Right cardiac atrium (tissue), 5 donors: ENCODE measurements at regions not wholly inside any gene's neighbourhood (a gene's known extent, or its start where the extent isn't known, plus 50 kb on each side); places are given as distances from the start of the nearest gene placed in this dataset.

Source experiments
- ATAC-seq, 2 donors: fragments of 200-7000 bp; cut with Tn5 transposase; one replicate each; pipeline versions ENCODE4 v1.8.0 to v1.9.1; 2020; ENCODE audit warnings: moderate library complexity in 2 of 2, mild to moderate bottlenecking in 1 of 2
- DNase-seq, 3 donors: peaks; one replicate each; pipeline ENCODE4 v3.0.0-alpha.2; 2020
- H3K27ac ChIP-seq: one replicate; pipeline ENCODE4 v1.5.1; 2013; ENCODE audit warnings: mild to moderate bottlenecking, low read length, control low read depth, moderate library complexity
- H3K27me3 ChIP-seq: one replicate; pipeline ENCODE4 v1.6.1; 2013; ENCODE audit not compliant: control insufficient read depth, insufficient read depth
- H3K4me1 ChIP-seq: one replicate; pipeline ENCODE4 v1.6.1; 2013; ENCODE audit warnings: low read length; ENCODE audit not compliant: control insufficient read depth, insufficient read depth
- H3K4me3 ChIP-seq: one replicate; pipeline ENCODE4 v1.5.1; 2013; ENCODE audit warnings: low read length, control low read depth
- H3K9me3 ChIP-seq: one replicate; pipeline ENCODE4 v1.6.1; 2013; ENCODE audit warnings: low read length; ENCODE audit not compliant: control insufficient read depth
- WGBS: extraction: QIAGEN DNeasy Blood & Tissue Kit; methylation state at CpG from one replicate; pipeline ENCODE4 v1.1.7; 2013; 5-methylcytosine and 5-hydroxymethylcytosine counted together
- intact Hi-C, 4 donors: fragments of 100-400 bp; cut with DNase I; formaldehyde crosslinking; loops; one replicate each; pipeline versions ENCODE4 v1.11.0 to v1.14.0; 2022 to 2023
- donor health status: healthy with polysubstance abuse.
- donor health status: DM: no; HTN: yes; CAD: no.
- donor health status: DM: no; HTN: no; CAD: no.
- donor health status: DM: no; HTN: yes; CAD: no; lungs with severe emphysema.
- donor health status: DM: yes; HTN: yes; CAD: no.

- H3K27ac ChIP-seq, result no peak overlapping the region
- WGBS, result 55% methylated on average over 1 of the region's 1 CpG
- no peaks in the 10 kb centered on the region for H3K27me3 ChIP-seq
- no peaks in the 10 kb centered on the region for H3K4me1 ChIP-seq
- peak in 1 of 2 donors; percentile 37 for ATAC-seq
- no peak overlapping the region for H3K4me3 ChIP-seq
- intact Hi-C loops, result loop anchor here in 1 of 4 donors (10.0 kb wide), 1 partner anchor 676 kb away; no protein-coding TSS in a partner anchor
- no peak for DNase-seq
- H3K9me3 ChIP-seq, result no peaks in the 10 kb centered on the region
Observed at GRCh38 chr7:16978358-16979244, 96.8 kb upstream of the AGR3 start.

DNA sequence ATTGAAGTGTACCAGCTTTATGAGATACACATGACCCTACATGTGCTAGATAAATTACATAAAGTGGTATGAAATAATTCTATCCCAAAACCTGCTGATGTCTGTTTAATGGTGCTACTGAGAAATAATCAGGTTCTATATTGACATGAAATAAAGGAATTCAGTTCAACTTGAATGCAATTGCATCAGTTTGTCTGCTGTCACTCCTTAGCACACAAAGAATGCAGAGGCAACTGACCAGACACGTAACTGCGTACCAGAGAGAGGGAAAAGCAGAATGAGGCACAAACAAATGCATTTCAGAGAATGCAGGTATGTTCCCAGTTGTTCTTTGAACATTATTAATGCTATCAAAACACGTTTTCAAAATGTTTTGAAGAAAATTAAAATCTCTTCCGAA lies 98.8 kb upstream of the AGR3 start:
- intact Hi-C loops, result loop anchor here in 2 of 4 donors (10.0 kb wide), 4 partner anchors 314 to 664 kb away; partner anchors contain the start of gene AHR (in 1 of the 2)

GRCh38 chr7:16982640-16983350 lies 101.0 kb upstream of the AGR3 start:
- H3K4me3 ChIP-seq, result no peak overlapping the region
- no peak overlapping the region for H3K27ac ChIP-seq
- no peaks in the 10 kb centered on the region for H3K27me3 ChIP-seq
- DNase-seq, result no peak
- intact Hi-C loops, result loop anchor here in 2 of 4 donors (10.0 kb wide), 4 partner anchors 312 to 662 kb away; partner anchors contain the start of gene AHR (in 1 of the 2)
- H3K4me1 ChIP-seq, result no peaks in the 10 kb centered on the region
- peak in 1 of 2 donors; percentile 45 for ATAC-seq
- WGBS, result 34% methylated on average over 3 of the region's 3 CpGs
- H3K9me3 ChIP-seq, result no peaks in the 10 kb centered on the region

More for the DNA sequence above, 98.8 kb upstream of the AGR3 start:
- no peak overlapping the region for H3K4me3 ChIP-seq
- no peaks in the 10 kb centered on the region for H3K27me3 ChIP-seq
- no peaks in the 10 kb centered on the region for H3K4me1 ChIP-seq
- H3K9me3 ChIP-seq, result no peaks in the 10 kb centered on the region
- no peak overlapping the region for H3K27ac ChIP-seq
- ATAC-seq (no peak), DNase-seq (no peak)
- WGBS, result 90% methylated on average over 4 of the region's 4 CpGs

DNA sequence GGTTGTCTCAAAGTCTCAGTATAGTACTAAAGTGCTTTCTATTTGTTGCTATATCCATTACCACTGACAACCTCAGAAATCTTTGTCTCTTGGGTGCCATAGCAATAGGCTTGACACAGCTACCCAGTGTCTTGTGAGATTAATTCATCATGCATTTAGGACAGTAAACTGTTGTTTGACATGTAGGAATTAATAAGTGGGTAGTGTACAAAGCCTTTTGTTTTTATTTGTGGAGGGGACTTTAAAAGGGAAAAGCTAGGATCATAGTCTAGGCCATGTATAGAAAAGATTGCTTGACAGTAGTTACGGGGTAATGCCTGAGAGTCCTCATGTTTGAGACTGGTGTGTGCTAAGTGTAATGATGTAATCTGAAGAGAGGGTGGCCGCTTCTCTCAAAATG lies 102.6 kb upstream of the AGR3 start:
- H3K9me3 ChIP-seq, result no peaks in the 10 kb centered on the region
- no peak overlapping the region for H3K4me3 ChIP-seq
- 93% methylated on average over 2 of the region's 2 CpGs for WGBS
- H3K4me1 ChIP-seq, result no peaks in the 10 kb centered on the region
- no peak for DNase-seq
- ATAC-seq, result no peak
- intact Hi-C loops, result loop anchor here in 2 of 4 donors (10.0 kb wide), 4 partner anchors 310 to 660 kb away; partner anchors contain the start of gene AHR (in 1 of the 2)
- no peaks in the 10 kb centered on the region for H3K27me3 ChIP-seq
- no peak overlapping the region for H3K27ac ChIP-seq

DNA sequence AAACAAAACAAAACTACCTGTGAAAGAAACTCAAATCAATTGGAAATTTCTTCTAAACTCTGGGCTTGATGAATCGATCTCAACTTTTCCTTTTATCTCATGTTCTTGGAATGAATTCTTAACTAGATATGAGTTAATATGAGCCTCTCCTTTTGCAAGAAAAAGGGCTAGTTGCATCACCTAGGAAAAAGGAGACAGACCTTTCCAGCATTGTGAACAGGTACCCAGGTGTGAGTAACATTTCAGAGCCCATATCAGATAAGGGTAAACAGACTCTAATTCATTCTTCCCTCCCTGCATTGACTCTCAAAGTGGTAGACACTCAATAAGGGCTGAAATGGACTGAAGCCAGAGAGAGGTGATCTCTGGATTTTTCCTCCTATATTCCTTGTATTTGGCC lies 103.8 kb upstream of the AGR3 start:
- 84% methylated on average over 1 of the region's 1 CpG for WGBS
- no peak for ATAC-seq
- Histone ChIP-seq H3K4me3 (no peak overlapping the region), H3K9me3 (no peaks in the 10 kb centered on the region), H3K27me3 (no peaks in the 10 kb centered on the region), H3K27ac (no peak overlapping the region), H3K4me1 (no peaks in the 10 kb centered on the region)
- intact Hi-C loops, result loop anchor here in 2 of 4 donors (10.0 kb wide), 4 partner anchors 309 to 659 kb away; partner anchors contain the start of gene AHR (in 1 of the 2)
- DNase-seq, result no peak

DNA sequence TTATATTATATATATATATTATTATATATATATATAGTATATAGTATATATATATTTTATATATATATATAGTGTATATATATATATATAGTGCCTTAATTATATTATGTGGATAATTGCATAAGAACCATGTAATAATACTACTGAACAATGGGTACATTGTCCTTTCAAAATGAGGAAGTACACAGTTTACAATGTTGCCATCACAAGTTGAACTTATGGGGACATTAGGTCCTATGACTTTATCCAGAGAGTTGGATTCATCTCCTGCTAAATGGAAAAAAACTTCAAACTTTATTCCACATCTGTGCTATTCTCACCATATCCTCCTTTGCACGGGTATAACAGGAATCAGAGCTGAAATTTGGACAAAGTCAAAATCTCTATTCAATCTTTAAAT lies 105.0 kb upstream of the AGR3 start:
- no peak for ATAC-seq
- 91% methylated on average over 1 of the region's 1 CpG for WGBS
- no peaks in the 10 kb centered on the region for H3K9me3 ChIP-seq
- H3K4me1 ChIP-seq, result no peaks in the 10 kb centered on the region
- H3K27me3 ChIP-seq, result no peaks in the 10 kb centered on the region
- no peak overlapping the region for H3K27ac ChIP-seq
- intact Hi-C loops, result loop anchor here in 2 of 4 donors (10.0 kb wide), 4 partner anchors 308 to 658 kb away; partner anchors contain the start of gene AHR (in 1 of the 2)
- H3K4me3 ChIP-seq, result no peak overlapping the region
- no peak for DNase-seq

GRCh38 chr7:16989811-16990413 lies 108.1 kb upstream of the AGR3 start:
- peak; percentile 65 to 75 (median 70) for DNase-seq
- Histone ChIP-seq H3K4me1 (no peaks in the 10 kb centered on the region), H3K9me3 (no peaks in the 10 kb centered on the region), H3K4me3 (peak overlapping the region; percentile 29), H3K27me3 (no peaks in the 10 kb centered on the region), H3K27ac (peak overlapping the region; percentile 18)
- intact Hi-C loops, result loop anchor here in 3 of 4 donors (10.0 kb wide), 4 partner anchors 305 to 655 kb away; partner anchors contain the start of gene AHR (in 1 of the 3)
- peak; percentile 90 to 91 for ATAC-seq
- 20% methylated on average over 7 of the region's 7 CpGs for WGBS

DNA sequence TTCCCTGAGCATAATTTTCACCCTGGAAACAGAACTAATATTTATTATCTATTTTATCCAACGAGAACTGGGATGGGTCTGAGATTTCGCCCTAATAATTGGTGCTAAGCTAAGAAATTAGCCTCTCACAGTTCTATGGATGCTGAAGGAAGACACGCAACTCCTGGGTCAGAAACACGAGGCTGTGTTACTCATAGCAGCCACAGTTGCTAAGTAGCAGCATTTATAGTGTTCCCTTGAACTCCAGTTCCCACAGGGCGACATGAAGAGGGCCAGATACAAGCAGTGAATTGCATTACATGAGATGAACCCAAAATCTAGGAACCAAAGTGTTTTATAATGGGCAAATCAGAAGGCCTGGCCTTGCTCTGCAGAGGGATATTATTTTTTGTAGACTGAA lies 109.8 kb upstream of the AGR3 start:
- Histone ChIP-seq H3K4me1 (no peaks in the 10 kb centered on the region), H3K9me3 (no peaks in the 10 kb centered on the region), H3K27ac (no peak overlapping the region), H3K27me3 (no peaks in the 10 kb centered on the region), H3K4me3 (no peak overlapping the region)
- 90% methylated on average over 5 of the region's 5 CpGs for WGBS
- ATAC-seq, result no peak
- DNase-seq, result no peak
- intact Hi-C loops, result loop anchor here in 1 of 4 donors (10.0 kb wide), 1 partner anchor 313 kb away; no protein-coding TSS in a partner anchor

DNA sequence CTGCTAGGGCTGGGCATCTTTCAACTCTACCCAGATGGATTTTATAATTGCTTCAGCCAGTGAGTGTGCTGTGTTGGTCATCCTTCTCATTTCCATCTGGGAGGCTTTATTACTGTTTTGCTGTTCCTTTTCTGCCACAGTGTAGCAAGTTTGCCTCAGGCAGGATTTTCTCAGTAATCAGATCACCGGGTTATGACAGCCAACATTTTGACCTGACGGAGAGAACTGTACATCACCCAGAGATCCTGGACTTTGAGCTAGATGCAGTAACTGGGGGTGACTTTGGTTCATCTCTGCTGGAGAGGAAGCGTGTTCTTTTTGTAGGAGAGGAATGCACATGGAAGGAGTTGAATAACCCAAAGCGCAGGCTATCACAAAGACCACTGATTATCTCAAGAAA lies 111.8 kb upstream of the AGR3 start:
- DNase-seq (no peak), ATAC-seq (no peak)
- no peaks in the 10 kb centered on the region for H3K4me1 ChIP-seq
- no peaks in the 10 kb centered on the region for H3K9me3 ChIP-seq
- 96% methylated on average over 4 of the region's 4 CpGs for WGBS
- H3K27me3 ChIP-seq, result no peaks in the 10 kb centered on the region
- intact Hi-C loops, result loop anchor here in 1 of 4 donors (10.0 kb wide), 1 partner anchor 311 kb away; no protein-coding TSS in a partner anchor
- H3K4me3 ChIP-seq, result no peak overlapping the region
- no peak overlapping the region for H3K27ac ChIP-seq

GRCh38 chr7:16998481-16999051 lies 116.8 kb upstream of the AGR3 start:
- no peak overlapping the region for H3K27ac ChIP-seq
- intact Hi-C loops, result loop anchor here in 1 of 4 donors (10.0 kb wide), 1 partner anchor 306 kb away; no protein-coding TSS in a partner anchor
- no peak overlapping the region for H3K4me3 ChIP-seq
- no peaks in the 10 kb centered on the region for H3K4me1 ChIP-seq
- no peak for ATAC-seq
- 38% methylated on average over 1 of the region's 1 CpG for WGBS
- no peaks in the 10 kb centered on the region for H3K9me3 ChIP-seq
- H3K27me3 ChIP-seq, result no peaks in the 10 kb centered on the region
- DNase-seq, result no peak
